Heart left ventricle (tissue), 16 donors: ENCODE measurements at regions not wholly inside any gene's neighbourhood (a gene's known extent, or its start where the extent isn't known, plus 50 kb on each side); places are given as distances from the start of the nearest gene placed in this dataset.
"Not testable (repeated sequence)": the region's sequence is repeated elsewhere in the genome, so short reads cannot be mapped to it uniquely, and the experiment has no call there.

Experiments used
- ATAC-seq, 4 donors: fragments of 200-7000 bp; cut with Tn5 transposase; one replicate each; pipeline ENCODE4 v1.9.1; 2020 to 2022; ENCODE audit warnings: moderate library complexity in 4 of 4, mild to moderate bottlenecking in 3 of 4, moderate number of reproducible peaks in 1 of 4
- DNase-seq, 5 donors: peaks; one replicate each; pipeline ENCODE4 v3.0.0-alpha.2; 2020
- H3K27ac ChIP-seq, 12 donors: fragments of 200-600 bp; sonication (generic) in 4 of 12; one replicate each; pipeline versions ENCODE4 v1.5.0 to v1.8.0; 2016 to 2022; ENCODE audit warnings: mild to moderate bottlenecking in 2 of 12
- H3K27me3 ChIP-seq, 9 donors: fragments of 200-600 bp; sonication (generic) in 2 of 9; one replicate each; pipeline versions ENCODE4 v1.5.1 to v1.8.0; 2016 to 2022; ENCODE audit warnings: mild to moderate bottlenecking in 3 of 9
- H3K36me3 ChIP-seq, 9 donors: fragments of 200-600 bp; sonication (generic) in 2 of 9; one replicate each; pipeline versions ENCODE4 v1.5.0 to v1.8.0; 2018 to 2022; ENCODE audit warnings: mild to moderate bottlenecking in 2 of 9
- H3K4me1 ChIP-seq, 12 donors: fragments of 200-600 bp; sonication (generic) in 4 of 12; one replicate each; pipeline versions ENCODE4 v1.5.0 to v1.8.0; 2016 to 2022; ENCODE audit warnings: mild to moderate bottlenecking in 3 of 12
- H3K4me3 ChIP-seq, 12 donors: fragments of 200-600 bp; sonication (generic) in 4 of 12; one replicate each; pipeline versions ENCODE4 v1.5.0 to v1.8.0; 2017 to 2022; ENCODE audit warnings: mild to moderate bottlenecking in 9 of 12, moderate library complexity in 4 of 12
- H3K9me3 ChIP-seq, 12 donors: fragments of 200-600 bp; sonication (generic) in 4 of 12; one replicate each; pipeline versions ENCODE4 v1.5.0 to v1.8.0; 2016 to 2022; ENCODE audit warnings: mild to moderate bottlenecking in 1 of 12
- CTCF ChIP-seq, 12 donors: fragments of 200-600 bp; sonication (generic) in 4 of 12; IDR thresholded peaks; one replicate each; pipeline versions ENCODE4 v1.5.0 to v1.8.0; 2018 to 2022; ENCODE audit warnings: antibody characterized with exemption in 12 of 12, mild to moderate bottlenecking in 5 of 12
- POLR2A ChIP-seq, 2 donors: fragments of 450-650 bp; IDR thresholded peaks; one replicate each; pipeline ENCODE4 v1.6.1; 2017; ENCODE audit warnings: antibody characterized with exemption in 2 of 2, mild to moderate bottlenecking in 2 of 2, moderate library complexity in 2 of 2
- WGBS, 4 donors: extraction: QIAGEN DNeasy Blood & Tissue Kit in 2 of 4; methylation state at CpG; one replicate each; pipeline versions ENCODE4 v1.1.5 to v1.1.7; 2013 to 2018; 5-methylcytosine and 5-hydroxymethylcytosine counted together
- intact Hi-C, 10 donors: fragments of 100-400 bp; cut with DNase I; formaldehyde crosslinking; loops; one replicate each; pipeline versions ENCODE4 v1.11.1 to v1.14.2; 2022
- donor health status: ischemic (EF 13 %, LVEDD 7.1; RV severe dilation, severe dysfunction).
- donor health status: healthy with polysubstance abuse.
- donor health status: DM: no; HTN: yes; CAD: no.
- donor health status: DM: no; HTN: no; CAD: no.
- donor health status: ischemic (EF 25% LVEDD 6.9; RV normal size, moderate dysfunction).
- donor health status: ischemic (EF 25% LVEDD 5.7; RV mildly dilated, moderate dysfunction).
- donor health status: healthy.
- donor health status: DM: yes; HTN: yes; CAD: no.
- donor health status: ischemic (EF 35%, LVEDD 5.7; RV mildly dilated, moderate dysfunction).
- donor health status: nonischemic (EF 11% LVEDD 7.7; RV severe dilation, severe dysfunction).
- donor health status: DM: yes; HTN: yes; CAD: no.
- donor health status: PGD.
- donor health status: ischemic (EF 29% LVEDD 5.4; RV normal size, mild dysfunction).
- donor health status: nonischemic (EF 23%, LVEDD 6.1; RV moderate dilation, normal function).

- WGBS, 4 donors, result 59 to 70% (median 64%) methylated on average over 3 of the region's 3 CpGs
- no peaks in the 10 kb centered on the region for H3K27me3 ChIP-seq
- H3K27ac ChIP-seq, result peak overlapping the region in 3 of 12 donors; percentile 9 to 33 (median 31)
- no peaks in the 10 kb centered on the region for H3K36me3 ChIP-seq
- peaks cover 0 to 6% (median 0%) of the 10 kb centered on the region in 12 donors for H3K4me1 ChIP-seq
- DNase-seq (no peak), ATAC-seq (peak in 1 of 4 donors; percentile 76)
- peaks cover 0 to 15% (median 0%) of the 10 kb centered on the region in 12 donors for H3K9me3 ChIP-seq
- intact Hi-C loops, result no loop called here
- no peak overlapping the region for H3K4me3 ChIP-seq
- TF ChIP-seq CTCF (IDR thresholded peaks at IDR 0.05) (no peak), POLR2A (IDR thresholded peaks at IDR 0.05) (no peak)
These were observed 256.9 kb downstream of the HINT1 start for GRCh38 chr5:130908186-130908585.

GRCh38 chr5:130897537-130898195 lies 267.4 kb downstream of the HINT1 start:
- H3K4me3 ChIP-seq, intact Hi-C loops, H3K36me3 ChIP-seq, H3K27me3 ChIP-seq, DNase-seq, ATAC-seq, H3K9me3 ChIP-seq, H3K4me1 ChIP-seq, H3K27ac ChIP-seq: not testable (repeated sequence)
- WGBS, 4 donors, result 81 to 86% (median 84%) methylated on average over 18 to 24 of the region's 24 CpGs

DNA sequence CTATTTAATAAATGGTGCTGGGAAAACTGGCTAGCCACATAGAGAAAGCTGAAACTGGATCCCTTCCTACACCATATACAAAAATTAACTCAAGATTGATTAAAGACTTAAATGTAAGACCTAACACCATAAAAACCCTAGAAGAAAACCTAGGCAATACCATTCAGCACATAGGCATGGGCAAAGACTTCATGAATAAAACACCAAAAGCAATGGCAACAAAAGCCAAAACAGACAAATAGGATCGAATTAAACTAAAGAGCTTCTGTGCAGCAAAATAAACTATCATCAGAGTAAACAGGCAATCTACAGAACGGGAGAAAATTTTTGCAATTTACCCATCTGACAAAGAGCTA lies 267.9 kb downstream of the HINT1 start:
- intact Hi-C loops, ATAC-seq, H3K27ac ChIP-seq, H3K36me3 ChIP-seq, DNase-seq, H3K4me1 ChIP-seq, H3K9me3 ChIP-seq, H3K27me3 ChIP-seq, H3K4me3 ChIP-seq: not testable (repeated sequence)
- 84 to 90% (median 89%) methylated on average over 2 of the region's 2 CpGs for WGBS, 4 donors

DNA sequence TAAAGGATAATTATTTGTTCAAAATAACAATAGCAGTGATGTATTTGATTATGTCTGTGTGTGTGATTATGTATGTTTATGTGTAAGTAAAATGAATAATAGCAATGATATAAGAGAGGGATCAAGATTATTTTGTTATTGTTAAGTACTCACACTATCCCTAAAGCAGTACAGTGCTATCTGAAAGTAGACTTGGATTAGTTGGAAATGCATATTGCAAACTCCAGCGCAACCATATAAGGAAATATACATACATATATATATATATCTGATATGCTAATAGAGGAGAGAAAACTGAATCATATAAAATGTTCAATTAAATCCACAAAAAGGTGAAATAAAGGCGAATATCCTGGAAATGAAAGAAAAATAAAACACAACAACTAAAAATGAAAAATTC lies 268.4 kb downstream of the HINT1 start:
- Histone ChIP-seq H3K27ac (no peak overlapping the region), H3K36me3 (no peaks in the 10 kb centered on the region), H3K9me3 (peaks cover 0 to 5% (median 0%) of the 10 kb centered on the region in 12 donors), H3K4me3 (no peak overlapping the region), H3K4me1 (no peaks in the 10 kb centered on the region), H3K27me3 (no peaks in the 10 kb centered on the region)
- DNase-seq, result no peak
- ATAC-seq, result no peak
- intact Hi-C loops, result no loop called here
- 84 to 94% (median 90%) methylated on average over 2 of the region's 2 CpGs for WGBS, 4 donors
- TF ChIP-seq CTCF (IDR thresholded peaks at IDR 0.05), result no peak
- TF ChIP-seq POLR2A (IDR thresholded peaks at IDR 0.05), result no peak

DNA sequence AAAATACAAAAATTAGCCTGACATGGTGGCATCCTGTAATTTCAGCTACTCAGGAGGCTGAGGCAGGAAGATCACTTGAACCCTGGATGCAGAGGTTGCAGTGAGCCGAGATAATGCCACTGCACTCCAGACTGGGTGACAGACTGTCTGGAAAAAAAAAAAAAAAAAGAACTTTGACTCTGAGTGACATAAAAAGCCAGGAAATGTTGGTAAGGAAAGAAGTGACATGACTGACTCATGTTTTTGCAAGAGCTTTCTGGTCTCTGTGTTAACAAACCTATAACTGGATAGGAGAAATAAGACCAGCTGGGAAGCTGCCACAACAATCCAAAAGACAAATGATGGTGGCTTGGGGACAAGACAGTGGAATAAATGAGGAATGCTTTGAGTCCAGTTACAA lies 272.1 kb downstream of the HINT1 start:
- TF ChIP-seq CTCF (IDR thresholded peaks at IDR 0.05), result no peak
- no peak for TF ChIP-seq POLR2A (IDR thresholded peaks at IDR 0.05)

More for the DNA sequence above, 272.1 kb downstream of the HINT1 start:
- no peak for DNase-seq
- H3K9me3 ChIP-seq, result peaks cover 0 to 5% (median 0%) of the 10 kb centered on the region in 12 donors
- intact Hi-C loops, result no loop called here
- peaks cover 0 to 3% (median 0%) of the 10 kb centered on the region in 9 donors for H3K27me3 ChIP-seq
- no peak for ATAC-seq
- no peak overlapping the region for H3K27ac ChIP-seq
- H3K4me3 ChIP-seq, result no peak overlapping the region
- no peaks in the 10 kb centered on the region for H3K36me3 ChIP-seq
- no peaks in the 10 kb centered on the region for H3K4me1 ChIP-seq
- WGBS, 4 donors, result 66 to 79% (median 75%) methylated on average over 1 of the region's 1 CpG
